ENCODE measurements at regions not wholly inside any gene's neighbourhood (a gene's known extent, or its start where the extent isn't known, plus 50 kb on each side); places are given as distances from the start of the nearest gene placed in this dataset.
"Not testable (repeated sequence)": the region's sequence is repeated elsewhere in the genome, so short reads cannot be mapped to it uniquely, and the experiment has no call there.

GRCh38 chr15:20472983-20473382, 68.6 kb downstream of the GOLGA6L6 start:
- not testable (repeated sequence) for TF ChIP-seq YY1 (IDR thresholded peaks at IDR 0.05; ENCODE audit: insufficient read depth, insufficient read length); SUZ12 (IDR thresholded peaks at IDR 0.05; ENCODE audit: extremely low read depth, insufficient read depth, insufficient read length); ZNF274 (IDR thresholded peaks at IDR 0.05; ENCODE audit: low read depth, low read length)
